Activated T-cell treated with anti-CD3 and anti-CD28 coated beads, Interleukin-2, amount 50 U/mL, for 72 hours (primary cell): ENCODE measurements at regions not wholly inside any gene's neighbourhood (a gene's known extent, or its start where the extent isn't known, plus 50 kb on each side); places are given as distances from the start of the nearest gene placed in this dataset.
"Not testable (repeated sequence)": the region's sequence is repeated elsewhere in the genome, so short reads cannot be mapped to it uniquely, and the experiment has no call there.

Experiments
- ATAC-seq, 2 donors: fragments of 150-1000 bp; cut with Tn5 transposase; replicated peaks in 1 of 2; 2 replicates each; pipeline ENCODE4 v1.10.0; 2021; ENCODE audit warnings: moderate library complexity in 2 of 2, mild to moderate bottlenecking in 1 of 2
- DNase-seq, 2 donors: peaks; one replicate each; pipeline ENCODE4 v3.0.0; 2021 to 2022; ENCODE audit warnings: mixed read lengths in 1 of 2
- H3K27ac Mint-ChIP-seq: one replicate; pipeline ENCODE4 v1.8.0; 2022; ENCODE audit warnings: mild to moderate bottlenecking, moderate library complexity, mixed read lengths
- H3K27me3 Mint-ChIP-seq: one replicate; pipeline ENCODE4 v1.8.0; 2022; ENCODE audit warnings: low read depth, mixed read lengths
- H3K36me3 Mint-ChIP-seq, 2 donors: one replicate each; pipeline ENCODE4 v1.8.0; 2022; ENCODE audit warnings: mixed read lengths in 2 of 2, mild to moderate bottlenecking in 1 of 2; ENCODE audit not compliant: insufficient read depth in 2 of 2
- H3K4me1 Mint-ChIP-seq: one replicate; pipeline ENCODE4 v1.8.0; 2022; ENCODE audit warnings: low read depth, mixed read lengths
- H3K4me3 Mint-ChIP-seq, 2 donors: one replicate each; pipeline ENCODE4 v1.8.0; 2022; ENCODE audit warnings: mild to moderate bottlenecking in 2 of 2, mixed read lengths in 2 of 2, moderate library complexity in 2 of 2
- H3K9me3 Mint-ChIP-seq, 2 donors: one replicate each; pipeline ENCODE4 v1.8.0; 2022; ENCODE audit warnings: mixed read lengths in 2 of 2

DNA sequence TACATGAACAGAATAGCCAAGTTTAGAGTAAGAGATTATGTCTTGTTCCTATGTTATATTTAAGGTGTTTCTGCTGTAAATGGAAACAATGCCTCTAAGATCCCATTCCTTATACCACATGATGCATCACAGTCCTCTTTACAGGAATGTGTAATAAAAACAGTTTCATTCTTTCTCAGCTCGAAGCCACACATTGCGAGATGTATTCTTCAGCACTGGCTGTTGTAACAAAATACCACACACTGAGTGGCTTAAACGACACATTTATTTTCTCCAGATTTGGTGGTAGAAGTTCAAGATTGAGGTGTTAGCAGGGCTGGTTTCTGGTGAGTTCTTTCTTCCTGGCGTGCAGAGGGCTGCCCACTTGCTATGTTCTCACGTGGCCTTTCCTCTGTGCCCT lies 246.2 kb downstream of the SOCS6 start:
- Mint-ChIP-seq H3K9me3 (peaks cover 2% of the 10 kb centered on the region in 2 donors), H3K4me1 (peaks cover 6% of the 10 kb centered on the region), H3K36me3 (no peaks in the 10 kb centered on the region), H3K27me3 (no peaks in the 10 kb centered on the region), H3K4me3 (no peak overlapping the region), H3K27ac (no peak overlapping the region)
- no peak for DNase-seq
- ATAC-seq = peak in 1 of 2 donors; percentile 35

DNA sequence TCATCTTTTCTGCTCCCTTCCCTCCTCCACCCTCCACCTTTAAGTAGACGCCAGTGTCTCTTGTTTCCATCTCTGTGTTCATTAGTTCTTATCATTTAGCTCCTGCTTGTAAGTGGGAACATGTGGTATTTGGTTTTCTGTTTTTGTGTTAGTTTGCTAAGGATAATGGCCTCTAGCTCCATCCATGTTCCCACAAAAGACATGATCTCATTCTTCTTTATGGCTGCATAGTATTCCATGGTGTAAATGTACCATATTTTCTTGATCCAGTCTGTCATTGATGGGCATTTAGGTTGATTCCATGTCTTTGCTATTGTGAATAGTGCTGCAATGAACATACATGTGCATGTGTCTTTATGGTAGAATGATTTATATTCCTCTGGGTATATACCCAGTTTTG lies 236.5 kb downstream of the SOCS6 start:
- H3K36me3 Mint-ChIP-seq, H3K4me1 Mint-ChIP-seq, H3K27me3 Mint-ChIP-seq, H3K9me3 Mint-ChIP-seq, H3K27ac Mint-ChIP-seq, DNase-seq, ATAC-seq, H3K4me3 Mint-ChIP-seq: not testable (repeated sequence)

DNA sequence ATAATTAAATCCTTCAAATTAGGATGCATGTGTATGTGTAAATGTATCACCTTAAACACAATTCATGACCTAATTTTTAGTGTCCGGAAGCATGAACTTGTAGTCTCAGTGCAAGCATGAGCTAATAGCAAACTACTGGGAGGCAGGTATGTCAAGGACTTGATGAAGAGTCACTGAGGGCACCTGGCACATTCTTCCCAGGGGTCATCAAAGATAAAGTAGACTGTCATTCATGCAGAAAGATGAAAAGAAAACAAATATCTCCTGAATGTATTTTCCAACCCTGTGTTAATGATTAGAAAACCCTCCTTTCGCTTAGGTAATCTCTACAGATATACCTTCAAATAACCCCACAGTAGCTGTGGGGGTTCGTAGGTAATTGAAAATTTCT lies 234.9 kb downstream of the SOCS6 start:
- Mint-ChIP-seq H3K27ac (no peak overlapping the region), H3K36me3 (no peaks in the 10 kb centered on the region), H3K4me1 (no peaks in the 10 kb centered on the region), H3K27me3 (no peaks in the 10 kb centered on the region), H3K9me3 (peaks cover 0 to 2% of the 10 kb centered on the region in 2 donors), H3K4me3 (no peak overlapping the region)
- DNase-seq (no peak), ATAC-seq (no peak)

DNA sequence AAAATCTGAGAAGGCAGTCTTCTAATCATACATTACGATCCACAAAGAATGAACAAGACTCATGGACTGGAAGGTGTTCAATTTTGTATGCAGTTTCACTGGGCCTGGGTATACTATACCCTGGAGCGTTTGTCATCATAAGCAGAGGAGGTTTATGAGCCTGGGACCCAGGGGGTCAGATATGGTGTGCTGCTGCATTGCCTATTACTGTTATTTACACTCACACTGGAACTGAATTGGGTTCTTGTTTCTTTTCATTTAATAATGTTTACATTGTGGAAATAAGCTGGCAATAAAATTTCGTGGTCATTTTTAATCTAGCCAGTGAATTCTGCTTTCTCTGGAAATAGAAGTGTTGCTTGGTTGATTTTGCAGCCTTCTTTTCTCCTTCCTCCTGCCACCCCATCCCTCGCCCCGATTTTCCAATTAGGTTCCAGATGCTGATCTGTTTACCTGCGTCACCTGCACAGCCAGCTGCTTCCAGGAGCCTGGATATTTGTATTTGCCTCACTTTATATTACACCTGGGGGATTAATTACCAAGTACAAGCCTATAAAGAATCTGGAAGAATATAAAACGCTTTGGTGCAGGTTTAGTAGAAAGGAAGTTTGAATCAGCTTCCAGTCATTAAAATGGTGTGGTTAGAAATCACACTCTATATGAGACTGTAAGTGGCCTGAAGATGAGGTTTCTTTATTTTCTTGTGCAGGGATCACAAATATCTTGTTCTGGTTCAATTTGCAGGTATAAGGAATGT lies 234.4 kb downstream of the SOCS6 start:
- H3K4me3 Mint-ChIP-seq = no peak overlapping the region
- no peaks in the 10 kb centered on the region for H3K4me1 Mint-ChIP-seq
- H3K27me3 Mint-ChIP-seq = no peaks in the 10 kb centered on the region
- H3K36me3 Mint-ChIP-seq = no peaks in the 10 kb centered on the region
- peaks cover 0 to 2% of the 10 kb centered on the region in 2 donors for H3K9me3 Mint-ChIP-seq
- DNase-seq (no peak), ATAC-seq (no peak)
- H3K27ac Mint-ChIP-seq = no peak overlapping the region

- Mint-ChIP-seq H3K4me1 (no peaks in the 10 kb centered on the region), H3K9me3 (peaks cover 0 to 2% of the 10 kb centered on the region in 2 donors)
- no peak for DNase-seq
These were observed 233.4 kb downstream of the SOCS6 start for GRCh38 chr18:70522183-70522680.

GRCh38 chr18:70520867-70521266 lies 232.0 kb downstream of the SOCS6 start:
- H3K36me3 Mint-ChIP-seq = no peaks in the 10 kb centered on the region
- ATAC-seq = no peak
- peak overlapping the region; percentile 11 for H3K27ac Mint-ChIP-seq
- no peaks in the 10 kb centered on the region for H3K27me3 Mint-ChIP-seq
- H3K4me3 Mint-ChIP-seq = no peak overlapping the region
- H3K4me1 Mint-ChIP-seq = no peaks in the 10 kb centered on the region
- DNase-seq = no peak
- peaks cover 0 to 2% of the 10 kb centered on the region in 2 donors for H3K9me3 Mint-ChIP-seq

More at GRCh38 chr18:70522183-70522680, 233.4 kb downstream of the SOCS6 start:
- Mint-ChIP-seq H3K36me3 (no peaks in the 10 kb centered on the region), H3K27me3 (no peaks in the 10 kb centered on the region), H3K4me3 (no peak overlapping the region), H3K27ac (no peak overlapping the region)
- no peak for ATAC-seq

DNA sequence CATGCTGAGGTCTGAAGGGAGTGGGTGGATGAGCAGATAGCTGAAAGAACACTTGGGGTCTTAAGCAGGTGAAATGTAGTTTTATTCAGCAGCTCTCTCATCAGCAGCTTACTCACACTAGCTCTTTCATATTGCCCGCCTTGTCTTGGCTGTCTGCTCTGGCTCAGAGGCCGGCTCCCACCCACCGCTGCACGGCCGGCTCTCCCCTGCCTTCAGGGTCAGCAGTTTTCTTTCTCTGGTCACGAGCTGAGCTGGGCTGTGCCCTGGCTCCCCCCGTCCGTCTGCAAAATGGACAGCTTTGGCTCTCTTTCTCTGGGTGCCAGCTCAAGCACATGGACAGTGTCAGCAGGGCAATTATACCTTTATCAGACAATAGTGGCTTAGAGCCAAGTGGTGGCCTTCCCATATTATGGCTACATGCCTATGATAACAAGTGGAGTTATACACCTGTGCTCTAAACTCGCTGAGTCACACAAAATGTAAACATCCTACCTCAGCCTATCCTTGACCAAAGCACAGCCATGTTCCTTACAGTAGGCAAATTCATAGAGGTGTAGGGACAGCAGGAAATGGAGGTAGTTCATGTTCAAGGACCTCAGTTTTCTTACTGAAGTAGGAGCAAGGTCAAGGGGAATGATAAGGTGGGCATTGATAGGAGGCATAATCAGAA lies 224.8 kb downstream of the SOCS6 start:
- DNase-seq (no peak), ATAC-seq (no peak)
- Mint-ChIP-seq H3K9me3 (no peaks in the 10 kb centered on the region), H3K27me3 (no peaks in the 10 kb centered on the region), H3K36me3 (no peaks in the 10 kb centered on the region), H3K27ac (no peak overlapping the region), H3K4me1 (no peaks in the 10 kb centered on the region), H3K4me3 (no peak overlapping the region)

GRCh38 chr18:70507970-70508369 lies 219.1 kb downstream of the SOCS6 start:
- H3K4me1 Mint-ChIP-seq = no peaks in the 10 kb centered on the region
- no peak overlapping the region for H3K27ac Mint-ChIP-seq
- DNase-seq (no peak), ATAC-seq (no peak)
- no peaks in the 10 kb centered on the region for H3K9me3 Mint-ChIP-seq
- no peaks in the 10 kb centered on the region for H3K36me3 Mint-ChIP-seq
- no peaks in the 10 kb centered on the region for H3K27me3 Mint-ChIP-seq
- no peak overlapping the region for H3K4me3 Mint-ChIP-seq

GRCh38 chr18:70506511-70506910 lies 217.7 kb downstream of the SOCS6 start:
- Mint-ChIP-seq H3K27ac (no peak overlapping the region), H3K9me3 (no peaks in the 10 kb centered on the region), H3K4me3 (no peak overlapping the region), H3K4me1 (no peaks in the 10 kb centered on the region), H3K27me3 (no peaks in the 10 kb centered on the region), H3K36me3 (no peaks in the 10 kb centered on the region)
- DNase-seq (no peak), ATAC-seq (no peak)

DNA sequence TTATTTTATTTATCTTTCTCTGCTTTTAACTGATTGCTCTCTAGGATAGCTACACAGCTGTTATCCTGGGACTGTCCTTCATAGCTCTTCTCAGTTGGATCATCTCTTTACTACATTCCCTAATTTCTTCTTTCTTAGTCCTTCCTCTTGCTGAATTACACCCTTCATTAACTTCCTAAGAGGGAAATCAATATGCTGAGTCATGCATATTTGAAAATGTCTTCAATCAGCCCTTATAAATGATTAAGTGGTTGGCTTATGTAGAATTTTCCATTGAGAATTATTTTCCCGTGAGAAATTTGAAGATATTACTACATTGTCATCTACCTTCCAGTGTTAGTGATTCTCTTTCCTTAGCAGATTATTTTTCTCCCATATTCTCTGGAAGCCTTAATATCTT lies 214.2 kb downstream of the SOCS6 start:
- H3K27ac Mint-ChIP-seq = no peak overlapping the region

GRCh38 chr18:70501358-70501757 lies 212.5 kb downstream of the SOCS6 start:
- Mint-ChIP-seq H3K27me3 (no peaks in the 10 kb centered on the region), H3K4me3 (no peak overlapping the region), H3K27ac (no peak overlapping the region), H3K9me3 (no peaks in the 10 kb centered on the region), H3K4me1 (no peaks in the 10 kb centered on the region), H3K36me3 (no peaks in the 10 kb centered on the region)
- ATAC-seq = no peak
- DNase-seq = no peak

More for the DNA sequence above, 214.2 kb downstream of the SOCS6 start:
- Mint-ChIP-seq H3K36me3 (no peaks in the 10 kb centered on the region), H3K4me3 (no peak overlapping the region), H3K27me3 (no peaks in the 10 kb centered on the region), H3K4me1 (no peaks in the 10 kb centered on the region), H3K9me3 (no peaks in the 10 kb centered on the region)
- ATAC-seq = no peak
- DNase-seq = no peak

- H3K9me3 Mint-ChIP-seq = no peaks in the 10 kb centered on the region
- H3K4me1 Mint-ChIP-seq = no peaks in the 10 kb centered on the region
- no peaks in the 10 kb centered on the region for H3K36me3 Mint-ChIP-seq
- H3K27ac Mint-ChIP-seq = no peak overlapping the region
- ATAC-seq = no peak
- no peak overlapping the region for H3K4me3 Mint-ChIP-seq
- no peaks in the 10 kb centered on the region for H3K27me3 Mint-ChIP-seq
- DNase-seq = no peak
These were observed 211.9 kb downstream of the SOCS6 start for GRCh38 chr18:70500748-70501147.

- ATAC-seq (no peak), DNase-seq (no peak)
- H3K27me3 Mint-ChIP-seq = no peaks in the 10 kb centered on the region
- H3K4me3 Mint-ChIP-seq = no peak overlapping the region
- H3K27ac Mint-ChIP-seq = no peak overlapping the region
- H3K9me3 Mint-ChIP-seq = no peaks in the 10 kb centered on the region
- no peaks in the 10 kb centered on the region for H3K36me3 Mint-ChIP-seq
- H3K4me1 Mint-ChIP-seq = no peaks in the 10 kb centered on the region
These were observed 210.4 kb downstream of the SOCS6 start for GRCh38 chr18:70499218-70499691.
